SKM-1 (cell line): ENCODE measurements at regions not wholly inside any gene's neighbourhood (a gene's known extent, or its start where the extent isn't known, plus 50 kb on each side); places are given as distances from the start of the nearest gene placed in this dataset.
A peak's percentile ranks its signal among the peaks of the same experiment; 100 is the strongest.
"Not testable (repeated sequence)": the region's sequence is repeated elsewhere in the genome, so short reads cannot be mapped to it uniquely, and the experiment has no call there.

Experiments
- DNase-seq: peaks from one replicate; lab custom pipeline; 2025; ENCODE audit not compliant: unreplicated experiment; lab: John Stamatoyannopoulos, UW

DNA sequence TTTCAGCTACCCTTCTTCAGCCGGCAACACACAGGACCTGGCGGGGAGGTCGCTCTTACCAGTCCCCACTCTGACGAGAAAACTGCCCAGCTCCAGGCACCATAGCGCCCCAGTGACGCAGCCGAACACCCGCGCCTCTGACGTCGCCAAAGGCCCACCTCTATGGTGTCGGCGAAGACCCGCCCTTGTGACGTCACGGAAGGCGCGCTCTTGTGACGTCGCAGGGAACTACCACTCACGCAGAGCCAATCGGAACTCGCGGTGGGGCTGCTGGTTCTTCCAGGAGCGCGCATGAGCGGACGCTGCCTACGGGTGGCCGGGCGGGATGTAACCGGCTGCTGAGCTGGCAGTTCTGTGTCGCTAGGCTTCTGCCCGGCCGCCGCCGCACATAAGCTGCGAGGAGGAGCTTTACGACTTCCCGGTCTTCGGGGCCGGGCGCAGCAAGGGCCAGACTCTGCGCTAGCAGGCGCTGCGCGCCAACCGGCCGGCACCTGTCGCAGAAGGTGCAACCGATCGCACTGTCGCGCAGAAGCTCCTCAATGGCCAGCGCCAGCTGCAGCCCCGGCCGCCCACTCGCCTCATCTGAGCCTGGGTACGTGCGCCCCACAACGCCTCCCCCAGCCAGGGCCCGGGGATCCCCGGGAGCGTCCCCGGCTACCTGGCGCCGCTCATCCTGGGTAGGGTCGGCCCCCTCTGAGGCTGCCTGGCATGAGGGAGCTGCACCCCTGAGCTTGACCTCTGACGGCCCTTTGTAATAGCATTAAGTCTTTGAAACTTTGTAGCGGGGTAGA is 121.3 kb upstream of the FBXO28 start:
- peak; percentile 96 for DNase-seq

- not testable (repeated sequence) for DNase-seq
Measured at GRCh38 chr1:223991297-223991857, 122.5 kb upstream of the FBXO28 start.

- DNase-seq: not testable (repeated sequence)
Measured at GRCh38 chr1:223961985-223962384, 116.2 kb upstream of the TP53BP2 start.

DNA sequence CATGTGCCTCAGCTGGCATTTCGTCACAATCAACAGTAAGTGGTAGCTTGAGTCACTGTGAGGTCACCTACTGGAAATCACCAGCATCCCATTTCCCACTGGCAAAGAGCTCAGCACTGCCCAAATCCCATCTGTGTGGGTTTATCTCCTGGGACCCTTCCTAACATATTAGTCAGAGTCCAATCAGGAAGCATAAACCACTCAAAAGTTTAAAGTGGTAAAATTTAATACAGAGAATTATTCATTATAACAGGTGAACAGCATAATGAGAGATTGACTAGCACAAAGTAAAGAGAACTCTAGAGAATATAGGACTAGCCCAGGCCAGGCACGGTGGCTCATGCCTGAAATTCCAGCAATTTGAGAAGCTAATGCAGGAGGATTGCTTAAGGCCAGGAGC is 107.1 kb upstream of the TP53BP2 start:
- not testable (repeated sequence) for DNase-seq

DNA sequence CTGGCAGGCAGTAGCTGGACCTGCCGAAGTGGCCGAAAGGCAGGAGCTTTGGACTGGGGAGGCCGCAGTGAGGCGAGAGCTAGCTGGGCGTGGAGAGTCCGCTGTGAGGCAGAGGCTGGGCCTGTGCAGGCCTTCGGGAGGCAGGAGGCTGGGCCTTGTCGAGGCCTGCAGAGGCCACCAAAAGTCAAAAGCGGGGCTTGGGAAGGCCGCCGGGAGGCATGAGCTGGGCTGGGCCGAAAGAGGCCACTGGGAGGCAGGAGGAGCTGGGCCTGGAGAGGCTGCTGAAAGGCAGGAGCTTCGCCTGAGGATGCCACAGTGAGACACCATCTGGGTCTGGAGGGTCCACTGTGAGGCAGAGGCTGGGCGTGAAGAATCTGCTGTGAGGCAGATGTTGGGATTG is 105.8 kb upstream of the TP53BP2 start:
- DNase-seq: not testable (repeated sequence)

GRCh38 chr1:223949944-223950343 is 104.2 kb upstream of the TP53BP2 start:
- not testable (repeated sequence) for DNase-seq

DNA sequence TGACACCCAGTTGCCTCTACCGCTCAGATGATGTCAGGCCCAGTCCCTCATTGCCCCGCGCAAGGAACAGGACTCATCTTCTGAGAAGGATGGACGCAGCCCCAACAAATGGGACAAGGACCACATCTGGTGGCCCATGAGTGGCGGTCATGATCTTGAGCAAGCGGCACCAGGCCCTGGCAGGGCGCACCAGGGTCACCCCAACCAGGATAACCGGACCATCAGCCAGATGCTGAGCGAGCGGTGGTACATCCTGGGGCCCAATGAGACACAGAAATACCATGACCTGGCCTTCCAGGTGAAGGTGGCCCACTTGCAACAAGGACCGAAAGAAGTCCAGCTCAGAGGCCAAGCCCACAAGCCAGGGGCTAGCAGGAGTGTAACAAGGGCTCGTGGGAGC is 102.3 kb upstream of the TP53BP2 start:
- DNase-seq: not testable (repeated sequence)

- not testable (repeated sequence) for DNase-seq
Measured at GRCh38 chr1:223936592-223936991, 90.8 kb upstream of the TP53BP2 start.

GRCh38 chr1:223931476-223931875 is 85.7 kb upstream of the TP53BP2 start:
- not testable (repeated sequence) for DNase-seq

GRCh38 chr1:223920805-223921204 is 75.1 kb upstream of the TP53BP2 start:
- DNase-seq: not testable (repeated sequence)

GRCh38 chr1:223915476-223915875 is 69.7 kb upstream of the TP53BP2 start:
- DNase-seq: not testable (repeated sequence)

DNA sequence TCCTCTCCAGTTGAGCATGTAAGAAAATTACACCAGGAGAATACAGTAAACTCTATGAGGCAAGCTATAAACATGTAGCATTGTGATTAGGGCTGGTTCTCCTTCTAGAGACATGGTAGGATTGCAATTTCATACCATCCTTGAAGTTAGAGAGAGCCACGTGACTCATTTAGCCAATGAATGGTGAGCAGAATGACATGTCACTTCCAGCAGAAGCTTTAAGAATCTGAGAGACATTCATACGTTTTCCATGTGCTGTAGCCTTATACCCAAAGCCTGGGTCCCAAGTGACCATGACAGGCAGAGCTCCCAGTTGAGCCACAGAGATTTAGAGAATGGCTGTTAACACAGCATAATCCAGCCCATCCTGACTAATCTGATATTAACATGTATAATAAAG is 68.0 kb upstream of the TP53BP2 start:
- not testable (repeated sequence) for DNase-seq

GRCh38 chr1:223907943-223908587 is 62.3 kb upstream of the TP53BP2 start:
- not testable (repeated sequence) for DNase-seq

DNA sequence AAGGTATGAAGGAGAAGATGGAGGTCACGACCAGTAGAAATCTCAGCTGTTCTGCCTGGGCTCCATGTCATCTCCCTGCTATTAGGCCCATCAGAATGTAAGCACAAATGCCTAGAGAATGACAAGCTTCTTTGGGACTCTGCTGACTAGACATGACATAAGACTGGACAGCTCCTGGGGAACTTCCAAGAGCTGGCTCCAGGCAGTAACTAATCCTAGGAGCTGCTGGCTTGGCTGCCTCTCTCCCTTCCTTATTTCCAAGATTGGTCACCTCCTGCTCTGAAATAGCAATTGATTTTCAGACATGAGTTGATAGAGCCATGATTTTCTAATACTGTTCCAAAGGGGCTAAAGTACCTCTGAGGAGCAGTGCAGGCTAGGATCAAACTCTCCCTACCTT is 57.5 kb upstream of the TP53BP2 start:
- DNase-seq: not testable (repeated sequence)

- not testable (repeated sequence) for DNase-seq
Measured at GRCh38 chr1:223899775-223900174, 54.0 kb upstream of the TP53BP2 start.

GRCh38 chr1:223897097-223897496 is 51.4 kb upstream of the TP53BP2 start:
- not testable (repeated sequence) for DNase-seq

GRCh38 chr1:223895950-223896349 is 50.2 kb upstream of the TP53BP2 start:
- DNase-seq: not testable (repeated sequence)
